Glutamatergic neuron (in vitro differentiated cells): ENCODE measurements at regions not wholly inside any gene's neighbourhood (a gene's known extent, or its start where the extent isn't known, plus 50 kb on each side); places are given as distances from the start of the nearest gene placed in this dataset.

ENCODE experiments used
- DNase-seq: peaks from one replicate; pipeline ENCODE4 v3.0.0; 2022
- H3K27ac Mint-ChIP-seq: one replicate; pipeline ENCODE4 v1.8.0; 2020; ENCODE audit warnings: mild to moderate bottlenecking, mixed read lengths, inconsistent platforms; ENCODE audit not compliant: unreplicated experiment
- H3K27me3 Mint-ChIP-seq: one replicate; pipeline ENCODE4 v1.8.0; 2020; ENCODE audit warnings: mild to moderate bottlenecking, moderate library complexity, mixed read lengths, inconsistent platforms; ENCODE audit not compliant: unreplicated experiment
- H3K36me3 Mint-ChIP-seq: one replicate; pipeline ENCODE4 v1.8.0; 2020; ENCODE audit warnings: mild to moderate bottlenecking, mixed read lengths, inconsistent platforms; ENCODE audit not compliant: unreplicated experiment
- H3K4me1 Mint-ChIP-seq: one replicate; pipeline ENCODE4 v1.8.0; 2020; ENCODE audit warnings: mild to moderate bottlenecking, low read depth, mixed read lengths, inconsistent platforms; ENCODE audit not compliant: unreplicated experiment
- H3K4me3 Mint-ChIP-seq: one replicate; pipeline ENCODE4 v1.8.0; 2020; ENCODE audit warnings: mild to moderate bottlenecking, mixed read lengths, inconsistent platforms; ENCODE audit not compliant: unreplicated experiment
- H3K9me3 Mint-ChIP-seq: one replicate; pipeline ENCODE4 v1.8.0; 2020; ENCODE audit warnings: mild to moderate bottlenecking, moderate library complexity, mixed read lengths, inconsistent platforms; ENCODE audit not compliant: unreplicated experiment
- CTCF ChIP-seq: fragments of 200-600 bp; sonication (generic); IDR thresholded peaks from one replicate; pipeline ENCODE4 v1.5.0; 2021; ENCODE audit not compliant: partially characterized antibody, unreplicated experiment

DNA sequence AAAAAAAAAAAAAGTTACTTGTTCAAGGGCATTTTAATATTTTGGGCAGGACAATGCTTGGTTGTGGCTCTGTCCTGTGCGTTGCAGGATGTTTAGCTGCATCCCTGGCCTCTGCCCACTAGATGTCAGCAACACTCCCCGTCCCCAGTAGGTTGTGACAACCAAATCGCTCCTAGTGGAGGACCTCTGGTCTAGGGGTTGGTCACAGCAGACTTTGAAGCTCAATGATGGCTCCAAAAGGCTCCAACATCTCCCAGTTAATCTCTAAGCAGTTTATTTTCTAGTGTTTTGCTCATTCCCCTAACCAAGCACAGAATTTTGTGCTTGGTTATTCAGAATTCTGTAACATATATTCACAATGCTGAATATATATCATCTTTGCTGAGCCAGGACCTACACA is 67.0 kb downstream of the CHRNA1 start:
- no peaks in the 10 kb centered on the region for H3K9me3 Mint-ChIP-seq
- H3K4me1 Mint-ChIP-seq, result peaks cover 7% of the 10 kb centered on the region
- H3K27me3 Mint-ChIP-seq, result peaks cover 5% of the 10 kb centered on the region
- no peak overlapping the region for H3K4me3 Mint-ChIP-seq
- peak; percentile 77 for DNase-seq
- H3K36me3 Mint-ChIP-seq, result no peaks in the 10 kb centered on the region
- peak; percentile 69 for TF ChIP-seq CTCF
- no peak overlapping the region for H3K27ac Mint-ChIP-seq

- no peaks in the 10 kb centered on the region for H3K36me3 Mint-ChIP-seq
- no peaks in the 10 kb centered on the region for H3K9me3 Mint-ChIP-seq
- H3K4me3 Mint-ChIP-seq, result no peak overlapping the region
- H3K4me1 Mint-ChIP-seq, result peaks cover 7% of the 10 kb centered on the region
- no peak for DNase-seq
- TF ChIP-seq CTCF, result no peak
- H3K27me3 Mint-ChIP-seq, result peaks cover 7% of the 10 kb centered on the region
- H3K27ac Mint-ChIP-seq, result no peak overlapping the region
These were observed 69.4 kb downstream of the CHRNA1 start for GRCh38 chr2:174694920-174695319.

GRCh38 chr2:174694196-174694878 is 69.9 kb downstream of the CHRNA1 start:
- no peaks in the 10 kb centered on the region for H3K9me3 Mint-ChIP-seq
- no peak for DNase-seq
- H3K36me3 Mint-ChIP-seq, result no peaks in the 10 kb centered on the region
- no peak overlapping the region for H3K4me3 Mint-ChIP-seq
- H3K4me1 Mint-ChIP-seq, result peaks cover 7% of the 10 kb centered on the region
- H3K27me3 Mint-ChIP-seq, result peaks cover 7% of the 10 kb centered on the region
- no peak for TF ChIP-seq CTCF
- H3K27ac Mint-ChIP-seq, result no peak overlapping the region

DNA sequence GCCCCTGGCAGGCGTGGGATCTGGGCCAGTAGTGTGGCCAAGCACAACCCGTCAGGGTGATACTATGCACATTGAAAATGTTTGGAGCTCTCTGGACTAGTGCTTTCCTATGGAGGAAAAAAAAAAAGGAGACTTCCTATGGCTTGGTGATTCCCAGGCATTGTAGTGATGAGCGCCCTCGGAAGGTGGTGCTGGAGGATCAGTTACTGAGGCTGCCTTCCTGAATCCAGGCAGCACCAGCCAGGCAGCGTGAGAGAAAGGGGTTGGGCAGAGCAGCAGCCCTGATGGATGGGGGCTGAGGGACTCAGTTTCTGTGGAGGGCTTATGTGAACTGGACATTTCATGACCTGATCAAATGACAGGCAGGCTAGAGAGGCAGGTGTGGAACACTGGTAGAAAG is 70.9 kb downstream of the CHRNA1 start:
- no peak for TF ChIP-seq CTCF
- Mint-ChIP-seq H3K4me1 (peaks cover 7% of the 10 kb centered on the region), H3K4me3 (no peak overlapping the region), H3K27ac (no peak overlapping the region), H3K9me3 (no peaks in the 10 kb centered on the region), H3K36me3 (no peaks in the 10 kb centered on the region), H3K27me3 (peaks cover 7% of the 10 kb centered on the region)
- no peak for DNase-seq

- TF ChIP-seq CTCF, result no peak
- peaks cover 7% of the 10 kb centered on the region for H3K4me1 Mint-ChIP-seq
- DNase-seq, result no peak
- peaks cover 7% of the 10 kb centered on the region for H3K27me3 Mint-ChIP-seq
- no peaks in the 10 kb centered on the region for H3K36me3 Mint-ChIP-seq
- H3K9me3 Mint-ChIP-seq, result no peaks in the 10 kb centered on the region
- H3K4me3 Mint-ChIP-seq, result no peak overlapping the region
- no peak overlapping the region for H3K27ac Mint-ChIP-seq
These were observed 71.9 kb downstream of the CHRNA1 start for GRCh38 chr2:174692256-174692919.
